H1 (cell line): ENCODE measurements at regions not wholly inside any gene's neighbourhood (a gene's known extent, or its start where the extent isn't known, plus 50 kb on each side); places are given as distances from the start of the nearest gene placed in this dataset.

Experiments
- CHD7 ChIP-seq: fragments of 300-600 bp; sonication (generic); IDR thresholded peaks from 2 replicates; pipeline ENCODE4 v1.7.1; 2012; ENCODE audit warnings: low read length, moderate library complexity, mild to moderate bottlenecking, inconsistent platforms; ENCODE audit not compliant: insufficient replicate concordance
- E2F6 ChIP-seq: IDR thresholded peaks from 2 replicates; pipeline ENCODE4 v1.6.1; 2012; ENCODE audit warnings: inconsistent platforms
- EGR1 ChIP-seq: IDR thresholded peaks from 2 replicates; pipeline ENCODE4 v1.6.1; 2011; ENCODE audit warnings: low read depth, low read length, borderline replicate concordance
- KDM1A ChIP-seq: fragments of 200-600, 300-600 bp; sonication (generic); IDR thresholded peaks from 2 replicates; pipeline ENCODE4 v1.7.1; 2016; ENCODE audit warnings: mild to moderate bottlenecking, low read length, borderline replicate concordance
- KDM5A ChIP-seq: fragments of 200-600 bp; IDR thresholded peaks from 2 replicates; pipeline ENCODE4 v1.7.1; 2012; ENCODE audit warnings: mild to moderate bottlenecking, low read length, inconsistent platforms, mixed read lengths

GRCh38 chr1:235006132-235006721 is 122.4 kb downstream of the TOMM20 start (continued):
- TF ChIP-seq KDM5A (no peak), KDM1A (no peak), E2F6 (no peak), EGR1 (no peak), CHD7 (no peak)
